ENCODE measurements at regions not wholly inside any gene's neighbourhood (a gene's known extent, or its start where the extent isn't known, plus 50 kb on each side); places are given as distances from the start of the nearest gene placed in this dataset.

- DNase-seq (ENCODE audit: low read depth) = no peak
- no peak overlapping the region for H3K4me3 ChIP-seq (ENCODE audit: low read depth, low read length)
- TF ChIP-seq CTCF (IDR thresholded peaks at IDR 0.05; ENCODE audit: low read depth, low read length, missing control alignments) = no peak
- in situ Hi-C loops (cut with HindIII; ENCODE audit: low sequenced_read_pairs) = no loop called here
These were observed 99.1 kb upstream of the ABCA1 start for GRCh38 chr9:105027084-105027483.

- H3K4me3 ChIP-seq (ENCODE audit: low read depth, low read length) = no peak overlapping the region
- no peak for TF ChIP-seq CTCF (IDR thresholded peaks at IDR 0.05; ENCODE audit: low read depth, low read length, missing control alignments)
- in situ Hi-C loops (cut with HindIII; ENCODE audit: low sequenced_read_pairs) = no loop called here
- no peak for DNase-seq (ENCODE audit: low read depth)
These were observed 102.3 kb upstream of the ABCA1 start for GRCh38 chr9:105030285-105030684.

GRCh38 chr9:105037139-105037538 is 109.2 kb upstream of the ABCA1 start:
- DNase-seq (ENCODE audit: low read depth) = no peak
- H3K4me3 ChIP-seq (ENCODE audit: low read depth, low read length) = no peak overlapping the region
- no peak for TF ChIP-seq CTCF (IDR thresholded peaks at IDR 0.05; ENCODE audit: low read depth, low read length, missing control alignments)
- in situ Hi-C loops (cut with HindIII; ENCODE audit: low sequenced_read_pairs) = no loop called here

- in situ Hi-C loops (cut with HindIII; ENCODE audit: low sequenced_read_pairs) = no loop called here
- no peak overlapping the region for H3K4me3 ChIP-seq (ENCODE audit: low read depth, low read length)
- no peak for DNase-seq (ENCODE audit: low read depth)
- TF ChIP-seq CTCF (IDR thresholded peaks at IDR 0.05; ENCODE audit: low read depth, low read length, missing control alignments) = no peak
These were observed 110.1 kb upstream of the ABCA1 start for GRCh38 chr9:105038051-105038450.

GRCh38 chr9:105039175-105039799 is 111.3 kb upstream of the ABCA1 start:
- no peak for DNase-seq (ENCODE audit: low read depth)
- no peak overlapping the region for H3K4me3 ChIP-seq (ENCODE audit: low read depth, low read length)
- no peak for TF ChIP-seq CTCF (IDR thresholded peaks at IDR 0.05; ENCODE audit: low read depth, low read length, missing control alignments)
- in situ Hi-C loops (cut with HindIII; ENCODE audit: low sequenced_read_pairs) = no loop called here

- DNase-seq (ENCODE audit: low read depth) = no peak
- no peak for TF ChIP-seq CTCF (IDR thresholded peaks at IDR 0.05; ENCODE audit: low read depth, low read length, missing control alignments)
- in situ Hi-C loops (cut with HindIII; ENCODE audit: low sequenced_read_pairs) = no loop called here
- no peak overlapping the region for H3K4me3 ChIP-seq (ENCODE audit: low read depth, low read length)
These were observed 115.5 kb upstream of the ABCA1 start for GRCh38 chr9:105043370-105043936.
